T-helper 2 cell treated with Interferon-gamma antibody and Interleukin-4, amounts not matched to agents 5 μg/mL and 100 μg/mL, for 36 hours (primary cell): ENCODE measurements at regions not wholly inside any gene's neighbourhood (a gene's known extent, or its start where the extent isn't known, plus 50 kb on each side); places are given as distances from the start of the nearest gene placed in this dataset.

Experiments used
- DNase-seq: peaks from one replicate; pipeline ENCODE4 v3.0.0; 2021; ENCODE audit warnings: low spot score
- H3K27ac Mint-ChIP-seq: one replicate; pipeline ENCODE4 v1.8.0; 2021; ENCODE audit warnings: mild to moderate bottlenecking, mixed read lengths
- H3K27me3 Mint-ChIP-seq: one replicate; pipeline ENCODE4 v1.8.0; 2021; ENCODE audit warnings: low read depth, mixed read lengths
- H3K36me3 Mint-ChIP-seq: one replicate; pipeline ENCODE4 v1.8.0; 2021; ENCODE audit warnings: low read depth, mixed read lengths
- H3K4me1 Mint-ChIP-seq: one replicate; pipeline ENCODE4 v1.8.0; 2021; ENCODE audit warnings: low read depth, mixed read lengths
- H3K4me3 Mint-ChIP-seq: one replicate; pipeline ENCODE4 v1.8.0; 2022; ENCODE audit warnings: mild to moderate bottlenecking, moderate library complexity, mixed read lengths
- H3K9me3 Mint-ChIP-seq: one replicate; pipeline ENCODE4 v1.8.0; 2021; ENCODE audit warnings: mixed read lengths

GRCh38 chr4:3673176-3673575 is 93.0 kb upstream of the ADRA2C start:
- H3K4me1 Mint-ChIP-seq: no peaks in the 10 kb centered on the region
- H3K27me3 Mint-ChIP-seq: no peaks in the 10 kb centered on the region
- H3K27ac Mint-ChIP-seq: no peak overlapping the region
- DNase-seq: no peak
- no peaks in the 10 kb centered on the region for H3K36me3 Mint-ChIP-seq
- no peak overlapping the region for H3K4me3 Mint-ChIP-seq
- no peaks in the 10 kb centered on the region for H3K9me3 Mint-ChIP-seq

- no peak for DNase-seq
- Mint-ChIP-seq H3K9me3 (no peaks in the 10 kb centered on the region), H3K27ac (no peak overlapping the region), H3K4me1 (no peaks in the 10 kb centered on the region), H3K4me3 (no peak overlapping the region), H3K27me3 (no peaks in the 10 kb centered on the region), H3K36me3 (no peaks in the 10 kb centered on the region)
Observed at GRCh38 chr4:3672465-3672831, 93.7 kb upstream of the ADRA2C start.

- DNase-seq: no peak
- no peak overlapping the region for H3K27ac Mint-ChIP-seq
- no peak overlapping the region for H3K4me3 Mint-ChIP-seq
- no peaks in the 10 kb centered on the region for H3K36me3 Mint-ChIP-seq
- H3K9me3 Mint-ChIP-seq: no peaks in the 10 kb centered on the region
- no peaks in the 10 kb centered on the region for H3K27me3 Mint-ChIP-seq
- no peaks in the 10 kb centered on the region for H3K4me1 Mint-ChIP-seq
Observed at GRCh38 chr4:3671571-3672464, 94.4 kb upstream of the ADRA2C start.

- no peak overlapping the region for H3K27ac Mint-ChIP-seq
- no peaks in the 10 kb centered on the region for H3K9me3 Mint-ChIP-seq
- no peak for DNase-seq
- no peaks in the 10 kb centered on the region for H3K27me3 Mint-ChIP-seq
- H3K4me3 Mint-ChIP-seq: no peak overlapping the region
- no peaks in the 10 kb centered on the region for H3K36me3 Mint-ChIP-seq
- H3K4me1 Mint-ChIP-seq: no peaks in the 10 kb centered on the region
Observed at GRCh38 chr4:3670521-3671519, 95.4 kb upstream of the ADRA2C start.

- H3K27me3 Mint-ChIP-seq: no peaks in the 10 kb centered on the region
Observed at GRCh38 chr4:3669553-3669949, 96.6 kb upstream of the ADRA2C start.

GRCh38 chr4:3668825-3669552 is 97.2 kb upstream of the ADRA2C start:
- no peak for DNase-seq
- H3K9me3 Mint-ChIP-seq: no peaks in the 10 kb centered on the region
- no peaks in the 10 kb centered on the region for H3K27me3 Mint-ChIP-seq
- H3K4me1 Mint-ChIP-seq: no peaks in the 10 kb centered on the region
- H3K27ac Mint-ChIP-seq: no peak overlapping the region
- H3K4me3 Mint-ChIP-seq: no peak overlapping the region
- no peaks in the 10 kb centered on the region for H3K36me3 Mint-ChIP-seq

More at GRCh38 chr4:3669553-3669949, 96.6 kb upstream of the ADRA2C start:
- no peak overlapping the region for H3K27ac Mint-ChIP-seq
- no peak for DNase-seq
- H3K9me3 Mint-ChIP-seq: no peaks in the 10 kb centered on the region
- H3K4me1 Mint-ChIP-seq: no peaks in the 10 kb centered on the region
- H3K4me3 Mint-ChIP-seq: no peak overlapping the region
- H3K36me3 Mint-ChIP-seq: no peaks in the 10 kb centered on the region

GRCh38 chr4:3667258-3667657 is 98.9 kb upstream of the ADRA2C start:
- H3K36me3 Mint-ChIP-seq: no peaks in the 10 kb centered on the region
- H3K27me3 Mint-ChIP-seq: no peaks in the 10 kb centered on the region
- H3K4me1 Mint-ChIP-seq: no peaks in the 10 kb centered on the region
- no peak overlapping the region for H3K4me3 Mint-ChIP-seq
- DNase-seq: no peak
- H3K9me3 Mint-ChIP-seq: no peaks in the 10 kb centered on the region
- no peak overlapping the region for H3K27ac Mint-ChIP-seq

GRCh38 chr4:3666263-3666662 is 99.9 kb upstream of the ADRA2C start:
- Mint-ChIP-seq H3K4me1 (no peaks in the 10 kb centered on the region), H3K27ac (no peak overlapping the region), H3K9me3 (no peaks in the 10 kb centered on the region), H3K27me3 (no peaks in the 10 kb centered on the region), H3K4me3 (no peak overlapping the region), H3K36me3 (no peaks in the 10 kb centered on the region)
- DNase-seq: no peak

- H3K9me3 Mint-ChIP-seq: no peaks in the 10 kb centered on the region
- H3K27ac Mint-ChIP-seq: no peak overlapping the region
- DNase-seq: no peak
- no peak overlapping the region for H3K4me3 Mint-ChIP-seq
- no peaks in the 10 kb centered on the region for H3K27me3 Mint-ChIP-seq
- H3K4me1 Mint-ChIP-seq: no peaks in the 10 kb centered on the region
- H3K36me3 Mint-ChIP-seq: no peaks in the 10 kb centered on the region
Observed at GRCh38 chr4:3665360-3665891, 100.8 kb upstream of the ADRA2C start.

- Mint-ChIP-seq H3K4me1 (no peaks in the 10 kb centered on the region), H3K9me3 (no peaks in the 10 kb centered on the region), H3K36me3 (no peaks in the 10 kb centered on the region), H3K27me3 (no peaks in the 10 kb centered on the region), H3K27ac (no peak overlapping the region), H3K4me3 (no peak overlapping the region)
- DNase-seq: no peak
Observed at GRCh38 chr4:3663791-3664190, 102.4 kb upstream of the ADRA2C start.

- no peak overlapping the region for H3K4me3 Mint-ChIP-seq
- H3K9me3 Mint-ChIP-seq: no peaks in the 10 kb centered on the region
- no peaks in the 10 kb centered on the region for H3K36me3 Mint-ChIP-seq
- no peaks in the 10 kb centered on the region for H3K4me1 Mint-ChIP-seq
- DNase-seq: no peak
- no peaks in the 10 kb centered on the region for H3K27me3 Mint-ChIP-seq
- no peak overlapping the region for H3K27ac Mint-ChIP-seq
Observed at GRCh38 chr4:3662516-3662915, 103.7 kb upstream of the ADRA2C start.

GRCh38 chr4:3661989-3662388 is 104.2 kb upstream of the ADRA2C start:
- Mint-ChIP-seq H3K36me3 (no peaks in the 10 kb centered on the region), H3K9me3 (no peaks in the 10 kb centered on the region), H3K4me1 (no peaks in the 10 kb centered on the region), H3K4me3 (no peak overlapping the region), H3K27me3 (no peaks in the 10 kb centered on the region), H3K27ac (no peak overlapping the region)
- DNase-seq: no peak

- Mint-ChIP-seq H3K4me1 (no peaks in the 10 kb centered on the region), H3K9me3 (no peaks in the 10 kb centered on the region)
Observed at GRCh38 chr4:3660928-3661515, 105.2 kb upstream of the ADRA2C start.

More at GRCh38 chr4:3660928-3661515, 105.2 kb upstream of the ADRA2C start:
- no peak for DNase-seq
- Mint-ChIP-seq H3K27ac (no peak overlapping the region), H3K27me3 (no peaks in the 10 kb centered on the region), H3K4me3 (no peak overlapping the region), H3K36me3 (no peaks in the 10 kb centered on the region)
